ENCODE measurements at regions not wholly inside any gene's neighbourhood (a gene's known extent, or its start where the extent isn't known, plus 50 kb on each side); places are given as distances from the start of the nearest gene placed in this dataset.

DNA sequence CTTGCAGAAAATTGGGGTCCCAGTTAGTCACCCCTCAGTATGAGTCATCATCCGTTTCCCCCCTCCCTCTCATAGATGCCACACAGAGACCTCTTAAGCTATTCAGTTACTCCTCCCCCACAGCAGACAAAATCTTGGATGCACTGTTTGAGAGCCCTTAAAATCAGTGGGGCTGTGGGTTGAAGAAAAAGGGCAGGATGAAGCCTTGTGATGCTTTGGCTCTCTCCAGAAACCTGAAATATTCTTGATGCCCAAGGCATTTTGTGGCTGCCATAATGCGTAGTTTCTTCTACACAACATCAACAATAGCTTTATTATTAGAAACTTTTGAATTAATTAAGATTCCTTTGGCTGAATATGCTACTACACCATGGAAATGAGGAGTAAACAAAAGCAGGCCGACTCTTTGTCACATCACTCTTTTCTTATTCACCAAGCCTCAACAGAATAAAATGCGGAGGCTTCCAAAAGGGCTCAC is 133.8 kb downstream of the MRPS30 start:
- TF ChIP-seq, protein P1, sequence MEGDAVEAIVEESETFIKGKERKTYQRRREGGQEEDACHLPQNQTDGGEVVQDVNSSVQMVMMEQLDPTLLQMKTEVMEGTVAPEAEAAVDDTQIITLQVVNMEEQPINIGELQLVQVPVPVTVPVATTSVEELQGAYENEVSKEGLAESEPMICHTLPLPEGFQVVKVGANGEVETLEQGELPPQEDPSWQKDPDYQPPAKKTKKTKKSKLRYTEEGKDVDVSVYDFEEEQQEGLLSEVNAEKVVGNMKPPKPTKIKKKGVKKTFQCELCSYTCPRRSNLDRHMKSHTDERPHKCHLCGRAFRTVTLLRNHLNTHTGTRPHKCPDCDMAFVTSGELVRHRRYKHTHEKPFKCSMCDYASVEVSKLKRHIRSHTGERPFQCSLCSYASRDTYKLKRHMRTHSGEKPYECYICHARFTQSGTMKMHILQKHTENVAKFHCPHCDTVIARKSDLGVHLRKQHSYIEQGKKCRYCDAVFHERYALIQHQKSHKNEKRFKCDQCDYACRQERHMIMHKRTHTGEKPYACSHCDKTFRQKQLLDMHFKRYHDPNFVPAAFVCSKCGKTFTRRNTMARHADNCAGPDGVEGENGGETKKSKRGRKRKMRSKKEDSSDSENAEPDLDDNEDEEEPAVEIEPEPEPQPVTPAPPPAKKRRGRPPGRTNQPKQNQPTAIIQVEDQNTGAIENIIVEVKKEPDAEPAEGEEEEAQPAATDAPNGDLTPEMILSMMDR (IDR thresholded peaks at IDR 0.05), result no peak
- TF ChIP-seq EZH2 (IDR thresholded peaks at IDR 0.05; ENCODE audit: borderline replicate concordance, insufficient read depth, low read depth, low read length, poor library complexity, severe bottlenecking), result no peak
